ELF-1 (cell line): ENCODE measurements at regions not wholly inside any gene's neighbourhood (a gene's known extent, or its start where the extent isn't known, plus 50 kb on each side); places are given as distances from the start of the nearest gene placed in this dataset.
"Not testable (repeated sequence)": the region's sequence is repeated elsewhere in the genome, so short reads cannot be mapped to it uniquely, and the experiment has no call there.

ENCODE experiments used
- DNase-seq: peaks from one replicate; pipeline ENCODE4 v3.0.0-alpha.2; 2016; ENCODE audit warnings: low read depth, low spot score

DNA sequence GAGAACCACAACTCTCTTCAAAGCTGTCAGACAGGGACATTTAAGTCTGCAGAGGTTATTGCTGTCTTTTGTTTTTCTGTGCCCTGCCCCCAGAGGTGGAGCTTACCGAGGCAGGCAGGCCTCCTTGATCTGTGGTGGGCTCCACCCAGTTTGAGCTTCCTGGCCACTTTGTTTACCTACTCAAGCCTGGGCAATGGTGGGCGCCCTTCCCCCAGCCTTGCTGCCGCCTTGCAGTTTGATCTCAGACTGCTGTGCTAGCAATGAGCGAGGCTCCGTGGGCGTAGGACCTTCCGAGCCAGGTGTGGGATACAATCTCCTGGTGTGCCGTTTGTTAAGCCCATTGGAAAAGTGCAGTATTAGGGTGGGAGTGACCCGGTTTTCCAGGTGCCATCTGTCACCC is 822.1 kb downstream of the KCNMA1 start:
- not testable (repeated sequence) for DNase-seq

DNA sequence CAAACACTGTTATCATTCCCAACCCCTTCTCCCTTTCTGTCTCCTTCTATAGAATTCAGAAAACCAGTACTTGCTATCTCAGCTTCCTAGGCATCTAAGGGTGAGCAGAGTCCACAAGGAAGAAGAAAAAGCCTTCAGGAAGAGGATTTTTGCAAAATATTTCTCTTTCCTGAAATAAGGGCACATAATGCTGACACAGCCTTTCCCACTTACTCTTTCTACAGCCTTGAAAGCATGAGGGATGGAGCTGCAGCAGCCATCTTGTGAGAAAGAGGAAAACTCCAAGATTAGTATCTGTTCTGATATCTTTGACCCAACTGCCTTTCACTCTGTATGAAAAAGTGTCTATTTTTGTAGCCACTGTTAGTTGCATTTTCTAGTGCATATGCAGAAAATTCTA is 826.2 kb downstream of the KCNMA1 start:
- no peak for DNase-seq

DNA sequence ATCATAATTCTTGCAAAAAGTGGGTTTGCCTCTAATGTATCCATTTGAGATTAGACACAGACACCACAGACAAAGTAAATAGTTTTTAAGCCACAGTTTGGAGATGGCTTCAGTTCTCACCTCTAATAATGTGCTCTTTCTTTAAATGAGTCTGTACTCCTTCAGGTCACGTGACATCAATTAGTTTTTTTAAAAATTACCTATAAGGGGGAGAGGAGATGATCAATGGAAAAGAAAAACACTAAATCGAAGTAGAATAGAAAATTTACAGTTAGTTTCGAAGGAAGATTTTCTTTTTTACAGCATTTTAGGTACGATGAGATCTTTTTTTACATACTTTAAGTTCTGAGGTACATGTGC is 849.2 kb downstream of the KCNMA1 start:
- no peak for DNase-seq

DNA sequence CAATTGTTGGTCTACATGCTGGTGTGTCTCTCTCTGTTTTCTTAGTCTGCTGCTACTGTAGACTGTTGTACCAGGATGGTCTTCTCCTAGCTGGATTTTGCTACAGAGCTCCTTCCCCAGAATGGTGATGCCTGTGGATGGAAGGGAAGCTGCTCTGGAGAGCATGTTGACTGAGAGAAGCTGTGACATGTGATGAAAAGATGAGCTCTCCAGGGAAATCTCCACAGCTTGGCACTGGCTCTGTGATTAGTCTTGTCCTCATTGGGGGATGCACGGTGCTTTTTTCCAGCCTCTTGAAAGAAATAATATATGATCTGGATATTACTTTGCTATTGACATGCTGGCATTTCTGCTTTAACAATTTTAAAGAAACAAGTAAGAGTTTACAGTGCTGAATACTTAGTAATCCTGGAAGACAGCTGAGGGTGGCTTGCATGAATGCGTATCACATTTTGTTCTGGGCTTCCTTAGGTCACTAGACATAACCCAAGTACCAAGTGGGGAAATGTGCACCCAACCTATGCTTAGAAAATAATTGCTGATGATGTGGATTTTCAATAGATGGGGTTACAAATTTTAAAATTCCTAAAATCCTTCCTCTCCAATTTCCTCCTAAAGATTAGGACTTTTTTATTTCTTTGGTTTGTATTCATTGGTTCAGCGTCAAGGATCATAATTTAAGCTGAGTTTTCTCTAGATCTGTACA is 849.7 kb downstream of the KCNMA1 start:
- DNase-seq: no peak

DNA sequence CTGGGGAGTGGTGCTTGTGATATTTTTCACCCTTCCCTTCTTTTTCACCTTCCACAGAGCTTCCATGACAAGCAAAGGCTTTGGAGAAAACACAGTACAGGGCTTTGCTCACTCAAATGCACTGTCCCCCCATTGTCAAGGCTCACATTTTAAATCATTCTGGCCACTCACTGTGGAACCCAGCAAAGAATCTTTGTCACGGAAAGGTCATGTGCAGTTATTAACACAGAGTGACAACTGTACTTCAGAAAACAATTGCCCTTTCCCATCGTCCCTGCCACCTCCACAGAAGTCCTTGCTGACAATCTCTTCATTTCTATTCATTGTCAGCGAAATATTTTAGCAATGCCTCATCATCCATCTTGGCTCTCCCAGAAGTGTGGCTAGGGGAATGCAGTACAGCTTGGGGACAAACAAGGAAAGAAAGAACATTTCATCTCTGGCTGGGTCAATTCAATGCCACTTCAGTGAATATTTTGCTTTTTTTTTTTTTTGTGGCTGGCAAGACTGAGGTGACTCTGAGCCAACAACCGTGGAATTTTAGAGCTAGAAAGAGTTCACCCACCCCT is 851.0 kb downstream of the KCNMA1 start:
- DNase-seq: no peak

DNA sequence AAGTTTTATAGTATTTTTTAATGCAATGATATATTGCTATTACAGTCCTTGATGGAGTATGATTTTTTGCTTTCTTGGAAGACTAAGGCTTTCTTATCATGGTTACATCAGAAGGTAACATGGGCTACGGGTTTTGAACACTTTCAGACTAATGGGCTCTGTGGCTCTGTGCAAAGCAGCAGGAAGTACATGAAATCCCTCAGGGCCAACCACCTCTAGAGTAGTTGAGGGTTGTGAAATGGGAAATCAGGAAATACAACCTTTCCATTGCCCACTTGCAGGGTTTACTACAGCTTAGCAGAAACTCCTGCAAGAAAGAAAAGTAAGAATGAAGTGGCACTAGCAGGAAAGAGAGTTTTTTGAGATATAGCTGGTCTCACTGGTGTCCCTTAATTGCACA is 853.5 kb downstream of the KCNMA1 start:
- no peak for DNase-seq

DNA sequence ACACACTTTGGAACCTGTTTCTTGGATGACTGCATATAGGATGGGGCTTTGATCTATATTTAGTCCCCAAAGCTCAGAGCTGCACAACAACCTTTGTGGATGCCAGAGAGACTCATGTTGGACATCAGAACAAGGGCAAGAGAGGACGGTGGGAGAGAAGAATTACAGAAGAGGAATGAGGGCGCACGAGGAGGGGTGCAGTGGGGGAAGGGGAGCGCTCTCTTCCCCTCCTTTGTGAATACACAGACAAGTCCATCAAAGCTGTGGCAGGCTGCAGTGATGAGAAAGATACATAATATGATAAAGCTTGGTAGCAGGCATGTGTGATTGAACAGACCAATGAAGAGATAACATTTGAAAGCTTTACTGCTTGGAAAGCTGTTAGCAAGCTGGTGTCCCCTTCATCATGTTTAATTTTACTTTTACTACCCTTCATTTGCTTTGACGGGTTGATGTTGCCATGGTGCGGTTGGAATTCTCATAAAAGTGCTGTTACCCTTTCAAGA is 857.8 kb downstream of the KCNMA1 start:
- no peak for DNase-seq

DNA sequence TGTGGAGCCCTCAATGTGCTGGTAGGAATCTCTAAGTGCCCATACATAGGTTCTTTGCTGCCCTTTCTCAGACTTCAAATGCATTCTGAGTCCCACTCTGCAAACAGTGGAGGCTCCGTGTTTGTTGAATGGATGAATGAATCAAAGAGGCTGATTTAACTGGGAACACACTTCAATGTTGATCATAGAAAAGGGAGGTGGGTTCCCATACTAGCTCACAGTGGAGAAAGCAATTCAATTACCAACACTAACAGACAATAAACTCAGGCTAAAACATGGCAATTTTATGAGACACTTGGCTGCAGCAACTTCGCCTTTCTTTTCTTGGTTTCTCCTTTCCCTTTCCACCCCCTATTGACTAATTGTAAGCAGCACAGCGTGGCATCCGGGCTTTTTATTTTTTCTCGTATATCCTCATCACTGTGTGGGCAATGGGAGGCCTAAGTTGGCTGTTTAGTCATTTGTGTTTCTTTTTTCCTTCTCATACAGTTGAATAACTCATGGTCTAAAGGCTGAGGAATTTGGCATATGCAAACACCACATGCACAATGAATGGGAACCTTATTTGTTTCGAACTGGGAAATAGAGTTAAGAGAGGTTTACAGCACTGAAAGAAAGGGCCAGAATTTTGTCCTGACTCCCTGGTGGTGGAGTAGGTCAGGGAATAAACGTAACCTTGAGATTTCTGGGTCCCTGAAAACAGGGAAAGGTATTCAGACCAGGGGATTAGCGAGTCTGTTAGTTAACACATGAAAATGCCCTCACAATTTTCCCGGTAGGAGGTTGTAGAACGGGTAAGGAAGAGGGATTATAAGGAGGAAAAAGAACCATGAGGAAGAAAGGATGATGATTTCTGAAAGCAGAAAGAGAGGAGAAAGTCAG is 858.5 kb downstream of the KCNMA1 start:
- DNase-seq: peak; percentile 34

DNA sequence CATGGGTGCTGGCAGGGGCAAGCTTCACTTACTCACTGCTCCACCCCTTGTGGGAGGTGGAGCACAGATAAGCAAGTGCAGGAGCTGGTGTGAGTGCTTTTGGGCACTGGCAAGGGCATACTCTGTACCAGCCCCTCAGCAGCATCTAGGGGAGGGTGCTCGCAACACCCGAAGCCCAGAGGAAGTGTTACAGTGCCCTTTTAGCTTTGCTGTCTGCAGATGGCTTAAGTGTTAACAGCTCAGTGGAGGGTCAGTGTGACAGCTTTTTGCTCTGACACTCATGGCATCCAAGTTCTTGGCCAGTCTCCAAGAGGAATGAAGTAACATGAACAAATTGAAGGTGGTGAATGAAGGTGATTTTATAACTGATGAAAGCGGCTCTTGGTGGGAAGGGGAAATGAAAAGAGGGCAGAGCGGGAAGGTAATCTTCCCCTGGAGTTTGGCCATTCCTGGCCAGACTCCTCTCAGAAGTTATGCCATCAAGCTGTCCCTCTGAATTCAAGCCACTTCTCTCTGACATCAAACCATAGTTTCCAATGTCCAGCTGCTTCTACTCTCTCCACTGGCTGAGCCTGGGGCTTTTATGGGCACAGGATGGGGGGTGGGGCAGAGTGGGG is 862.5 kb downstream of the KCNMA1 start:
- no peak for DNase-seq

DNA sequence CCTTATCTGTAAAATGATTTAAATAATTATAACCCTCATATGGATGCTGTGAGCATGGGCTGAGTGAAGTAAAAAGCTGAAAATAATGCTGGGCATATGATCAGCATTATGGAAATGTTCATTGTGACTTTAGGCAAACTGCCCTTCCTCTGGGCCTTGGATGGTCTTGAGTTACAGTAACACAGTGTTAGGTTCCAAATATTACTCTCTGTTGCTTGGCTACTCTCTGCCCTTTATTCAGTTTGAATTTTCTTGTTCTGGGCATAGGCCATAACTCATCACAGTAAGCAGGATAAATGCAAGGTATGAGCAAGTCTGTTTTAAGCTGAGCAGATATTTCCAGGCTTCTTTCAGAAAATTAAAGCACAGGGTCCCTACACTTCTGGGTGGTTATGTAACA is 868.0 kb downstream of the KCNMA1 start:
- DNase-seq: no peak

DNA sequence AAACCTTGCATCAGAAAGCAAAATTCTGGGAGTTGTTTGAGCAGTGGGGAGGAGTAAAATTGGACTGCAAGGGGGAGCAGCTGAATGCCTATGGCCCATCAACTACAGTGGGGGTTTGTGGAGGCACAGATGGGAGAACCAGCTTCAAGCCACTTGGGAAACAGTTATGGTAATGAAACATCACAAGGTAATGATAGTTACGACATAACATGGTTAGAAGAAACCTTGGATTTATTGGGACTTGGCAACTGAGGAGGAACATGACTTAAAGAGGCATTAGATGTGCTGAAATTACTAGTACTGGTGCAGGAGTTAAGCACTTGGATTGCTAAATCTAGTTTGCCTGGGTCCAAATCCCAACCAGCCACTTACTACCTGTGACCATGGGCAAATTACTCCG is 868.4 kb downstream of the KCNMA1 start:
- DNase-seq: no peak

DNA sequence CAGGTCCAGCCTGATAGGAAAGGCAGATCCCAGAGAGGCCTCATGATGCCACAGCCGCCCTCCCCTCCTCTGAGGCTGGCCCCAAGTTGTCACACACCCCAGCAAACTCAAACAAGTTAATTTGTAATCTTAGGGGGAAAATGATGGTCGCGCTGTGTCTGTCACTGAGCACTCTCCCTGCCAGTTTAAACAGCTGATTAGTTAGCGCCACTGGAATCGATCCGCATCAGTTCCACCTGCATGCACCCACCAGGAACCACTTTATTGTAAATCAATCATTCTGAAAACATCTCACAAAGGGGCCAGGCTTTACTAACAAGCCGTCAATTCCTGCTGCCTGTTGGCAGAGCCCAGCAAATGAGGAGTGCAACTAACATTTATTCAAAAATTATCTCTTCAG is 870.9 kb downstream of the KCNMA1 start:
- no peak for DNase-seq

DNA sequence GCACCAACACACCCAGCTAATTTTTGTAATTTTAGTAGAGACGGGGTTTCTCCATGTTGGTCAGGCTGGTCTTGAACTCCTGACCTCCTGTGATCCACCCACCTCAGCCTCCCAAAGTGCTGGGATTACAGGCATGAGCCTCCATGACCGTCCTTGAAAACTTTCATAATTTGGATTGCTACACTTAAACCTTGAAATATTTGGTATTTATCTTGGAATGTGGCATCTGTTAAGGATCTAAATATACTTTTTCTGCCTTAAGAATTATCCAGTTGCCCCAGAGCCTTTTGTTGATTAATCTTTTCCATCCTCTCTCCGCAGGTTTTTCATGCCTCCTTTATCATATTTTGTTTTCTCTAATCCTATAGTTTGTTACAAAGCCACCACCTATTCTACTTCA is 872.7 kb downstream of the KCNMA1 start:
- not testable (repeated sequence) for DNase-seq

DNA sequence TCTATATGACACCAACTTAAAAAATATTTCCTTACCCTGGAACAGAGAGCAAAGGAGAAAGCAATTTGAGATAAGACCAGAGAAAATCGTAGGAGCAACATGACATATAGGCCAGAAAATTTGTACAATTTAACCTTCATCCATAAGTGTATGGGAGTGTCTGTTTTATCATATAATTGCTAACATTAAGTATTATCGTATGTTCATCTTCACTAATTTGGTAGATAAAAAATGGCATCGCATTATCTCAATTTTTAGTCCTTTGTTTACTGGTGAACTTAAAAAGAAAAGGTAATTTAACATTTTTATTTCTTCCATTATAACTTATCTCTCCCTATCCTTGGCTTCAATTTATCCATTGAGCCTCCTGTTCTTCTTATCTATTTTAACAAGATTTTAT is 873.4 kb downstream of the KCNMA1 start:
- no peak for DNase-seq

DNA sequence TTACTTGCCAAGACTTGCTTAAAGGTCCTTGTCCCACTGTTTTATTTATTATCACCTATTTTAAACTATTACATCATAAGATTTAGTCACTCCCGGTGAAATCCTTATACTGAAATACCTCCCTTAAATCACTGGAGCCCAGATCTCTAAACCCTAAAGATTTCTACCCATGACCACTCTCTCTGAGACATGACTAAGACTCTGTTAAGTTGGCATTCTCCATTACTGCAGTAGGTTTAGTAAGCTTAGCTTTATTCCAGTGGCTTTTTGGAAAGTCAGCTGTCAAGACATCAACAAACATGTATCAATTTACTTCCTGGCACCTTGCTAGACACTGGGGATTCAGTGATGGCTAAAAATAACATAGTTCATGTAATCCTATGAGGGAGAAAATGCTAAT is 874.2 kb downstream of the KCNMA1 start:
- no peak for DNase-seq

DNA sequence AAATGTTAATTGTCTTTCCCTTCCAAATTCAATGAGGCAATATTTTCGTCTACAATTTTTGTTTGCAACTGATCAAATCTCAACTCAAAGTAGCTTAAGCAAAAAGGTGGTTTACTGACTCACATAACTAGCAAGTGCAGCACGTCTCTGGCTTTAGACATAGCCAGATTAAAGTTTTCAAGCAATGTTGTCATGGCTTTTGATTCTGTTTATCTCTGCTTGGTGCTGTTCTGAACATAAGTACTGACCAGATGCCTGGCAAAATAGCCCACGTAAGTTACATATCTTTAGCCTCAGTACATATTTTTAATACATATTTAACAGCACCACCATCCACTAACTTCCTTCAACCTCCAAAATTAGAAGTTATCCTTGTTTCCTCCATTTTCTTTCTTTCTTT is 877.9 kb downstream of the KCNMA1 start:
- no peak for DNase-seq

DNA sequence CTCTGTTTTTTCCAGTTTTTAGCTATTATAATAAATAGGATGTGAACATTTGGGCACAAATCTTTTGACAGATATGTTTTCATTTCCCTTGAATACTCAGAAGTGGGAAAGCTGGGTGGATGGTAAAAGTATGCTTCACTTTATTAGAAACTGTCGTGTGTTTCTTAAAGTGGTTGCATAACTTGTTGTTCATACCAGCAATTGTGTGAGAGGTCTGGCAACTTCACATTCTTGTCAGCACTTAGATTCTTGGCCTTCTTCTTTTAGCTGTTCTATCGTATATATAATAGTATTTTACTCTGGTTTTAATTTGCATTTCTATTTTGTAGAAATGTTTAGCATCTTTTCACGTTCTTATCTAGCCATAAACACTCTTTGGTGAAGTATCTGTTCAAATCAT is 894.4 kb downstream of the KCNMA1 start:
- DNase-seq: no peak

DNA sequence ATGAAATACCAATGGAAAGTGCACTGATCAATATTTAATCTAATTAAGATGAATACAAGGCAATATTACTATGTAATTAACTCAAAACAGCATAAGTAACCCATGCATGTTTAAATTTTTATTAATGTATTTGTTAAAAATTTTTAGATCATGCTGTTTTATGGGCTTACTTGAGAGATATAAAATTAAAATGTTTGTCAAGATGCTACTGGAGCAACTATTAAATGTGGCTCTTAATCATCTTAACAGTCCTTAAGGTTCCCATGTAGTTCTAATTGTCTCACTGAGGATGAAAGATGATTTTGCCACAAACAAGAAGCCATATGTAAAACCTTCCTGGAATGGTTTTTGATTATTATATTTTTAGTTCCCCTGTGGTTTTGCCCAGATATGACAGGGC is 897.1 kb downstream of the KCNMA1 start:
- no peak for DNase-seq

DNA sequence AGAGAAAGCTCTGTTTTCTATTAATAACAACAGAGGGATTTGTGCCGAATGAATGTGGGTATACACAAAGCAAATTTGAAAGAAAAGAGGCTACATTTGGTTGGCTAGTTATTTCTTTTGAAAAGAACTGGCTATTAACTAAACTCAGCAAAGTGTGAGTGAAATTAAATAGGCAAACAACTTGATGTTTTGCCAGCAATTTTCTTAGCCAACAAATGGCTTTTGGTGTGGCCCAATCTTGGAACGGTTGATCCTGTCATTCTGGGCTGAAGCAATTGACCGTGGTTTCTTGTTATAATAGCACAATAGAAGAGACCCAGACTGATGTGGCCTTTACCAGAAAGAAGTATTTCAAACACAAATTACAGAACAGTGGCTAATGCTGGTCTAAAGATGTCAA is 898.6 kb downstream of the KCNMA1 start:
- DNase-seq: no peak

DNA sequence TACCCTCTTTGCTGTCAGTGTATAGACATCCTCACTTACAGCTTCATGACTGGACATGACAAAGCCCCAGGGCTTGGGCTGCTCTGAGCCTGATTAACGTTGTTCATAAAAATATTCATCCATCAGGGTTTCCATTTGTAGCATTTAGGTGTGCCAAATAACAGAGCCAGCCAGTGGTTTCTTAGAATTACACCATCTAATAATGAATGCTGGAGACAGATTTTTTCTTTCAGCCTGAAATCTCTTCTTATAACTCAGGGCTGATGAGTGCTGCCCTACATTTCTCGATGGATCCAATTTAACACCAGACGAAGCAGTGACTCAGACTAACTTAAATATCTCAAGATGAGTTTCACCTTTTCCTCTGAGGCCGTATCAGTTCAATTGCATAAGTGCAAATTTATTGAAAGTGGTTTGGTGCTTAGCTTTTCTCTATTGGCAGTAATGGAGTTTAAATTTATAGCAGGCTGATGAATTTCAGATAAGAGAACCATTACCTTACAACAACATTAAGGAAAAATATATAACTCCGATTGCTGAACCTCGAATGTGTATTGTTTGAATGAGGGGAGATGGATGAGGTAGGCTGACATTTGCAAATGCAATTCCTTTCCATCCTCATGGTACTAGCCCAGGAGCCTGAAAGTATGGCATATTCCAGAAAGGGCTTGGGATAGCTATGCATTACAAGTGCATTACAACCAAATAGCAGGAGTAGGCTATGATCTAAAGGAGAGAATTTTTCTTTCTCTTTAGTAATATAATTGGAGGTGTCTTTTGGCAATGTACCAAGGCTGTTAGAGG is 900.6 kb downstream of the KCNMA1 start:
- no peak for DNase-seq

DNA sequence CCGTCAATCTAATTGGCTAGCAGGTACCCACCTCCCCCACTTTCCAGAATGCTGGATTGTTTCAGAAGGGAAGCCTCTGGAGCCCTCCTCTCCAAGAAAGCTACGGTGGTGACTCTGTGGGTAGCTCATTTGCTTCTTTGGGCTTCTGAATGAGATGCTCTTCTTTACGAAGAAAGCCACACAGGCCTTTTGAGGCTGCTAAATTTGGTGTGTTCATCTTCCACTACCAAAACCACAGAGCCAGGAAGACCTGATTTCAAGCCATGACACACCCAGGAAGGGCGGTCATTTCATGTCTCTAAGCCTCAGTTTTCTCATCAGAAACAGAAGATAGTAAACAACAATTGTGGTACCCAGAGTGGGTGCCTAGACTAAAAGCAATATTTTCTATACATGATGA is 901.2 kb downstream of the KCNMA1 start:
- no peak for DNase-seq
